SU-DHL-6 (cell line): ENCODE measurements at regions not wholly inside any gene's neighbourhood (a gene's known extent, or its start where the extent isn't known, plus 50 kb on each side); places are given as distances from the start of the nearest gene placed in this dataset.

Source experiments
- CTCF ChIP-seq: fragments of 200-600 bp; sonication (generic); IDR thresholded peaks from one replicate; pipeline ENCODE4 v1.5.1; 2017; ENCODE audit warnings: antibody characterized with exemption, mild to moderate bottlenecking, low read length, moderate library complexity; ENCODE audit not compliant: insufficient read depth, poor library complexity, severe bottlenecking
- EZH2phosphoT487 ChIP-seq: fragments of 200-600 bp; sonication (generic), shearing (Covaris generic); conservative IDR thresholded peaks from 2 replicates; pipeline ENCODE4 v1.6.1; 2018; ENCODE audit warnings: mild to moderate bottlenecking, antibody characterized with exemption, low read length, moderate library complexity, mixed read lengths

GRCh38 chr2:41944220-41944880 lies 103.5 kb upstream of the PKDCC start:
- no peak for TF ChIP-seq CTCF
- no peak for TF ChIP-seq EZH2phosphoT487
